H1 (cell line): ENCODE measurements at regions not wholly inside any gene's neighbourhood (a gene's known extent, or its start where the extent isn't known, plus 50 kb on each side); places are given as distances from the start of the nearest gene placed in this dataset.

Source experiments
- CTCF ChIA-PET: fragments of 300-600 bp; sonication (Branson Sonifier 250); formaldehyde crosslinking; loops from one replicate; lab custom pipeline; 2021; ENCODE audit not compliant: partially characterized antibody; lab: Charles Lee
- POLR2A ChIA-PET: fragments of 300-600 bp; sonication (Branson Sonifier 250); formaldehyde crosslinking; loops from one replicate; lab custom pipeline; 2021; ENCODE audit warnings: inconsistent platforms; ENCODE audit not compliant: partially characterized antibody; lab: Charles Lee
- DNase-seq, 2 experiments: peaks; one replicate each; pipeline versions ENCODE4 v3.0.0 to v3.0.0-alpha.2; 2010 to 2022; ENCODE audit warnings: low spot score in 2 of 2, low read depth in 1 of 2, mixed read lengths in 1 of 2
- FAIRE-seq: peaks from 2 replicates; lab custom pipeline; 2011; peaks lifted over from hg19 to GRCh38; lab: Jason Lieb, UNC
- H2AFZ ChIP-seq: 2 replicates; pipeline ENCODE4 v1.8.1; 2012; ENCODE audit warnings: low read length, inconsistent platforms
- H2AK5ac ChIP-seq: 2 replicates; pipeline ENCODE4 v1.6.1; 2013; ENCODE audit warnings: low read depth, low read length
- H2BK120ac ChIP-seq: replicated peaks from 2 replicates; pipeline ENCODE3; 2013; ENCODE audit warnings: low read depth, low read length, inconsistent platforms
- H2BK12ac ChIP-seq: 2 replicates; pipeline ENCODE4 v1.6.1; 2013; ENCODE audit warnings: low read depth, low read length
- H2BK15ac ChIP-seq: 2 replicates; pipeline ENCODE4 v1.6.1; 2013; ENCODE audit warnings: low read length
- H2BK20ac ChIP-seq: 2 replicates; pipeline ENCODE4 v1.6.1; 2013; ENCODE audit warnings: low read length
- H2BK5ac ChIP-seq: 2 replicates; pipeline ENCODE4 v1.6.1; 2013; ENCODE audit warnings: low read depth, low read length
- H3K14ac ChIP-seq: 2 replicates; pipeline ENCODE4 v1.6.1; 2013; ENCODE audit warnings: inconsistent platforms; ENCODE audit not compliant: insufficient read length
- H3K18ac ChIP-seq: 2 replicates; pipeline ENCODE4 v1.6.1; 2013; ENCODE audit warnings: low read length; ENCODE audit errors: extremely low read depth
- H3K23ac ChIP-seq: 2 replicates; pipeline ENCODE4 v1.6.1; 2013; ENCODE audit warnings: inconsistent platforms; ENCODE audit not compliant: insufficient read length
- H3K23me2 ChIP-seq: 2 replicates; pipeline ENCODE4 v1.6.1; 2013; ENCODE audit warnings: low read depth, low read length
- H3K27ac ChIP-seq: 2 replicates; pipeline ENCODE4 v1.6.1; 2011; ENCODE audit warnings: low read depth, low read length, inconsistent platforms
- H3K27me3 ChIP-seq, 4 experiments: replicated peaks in 1 of 4; 1 replicate in 1 of 4; 2 replicates in 3 of 4; pipeline versions ENCODE4 v1.6.1 to v1.8.1; 2011 to 2013; ENCODE audit warnings: low read length in 3 of 4, mild to moderate bottlenecking in 3 of 4, inconsistent platforms in 2 of 4, mixed read lengths in 2 of 4, moderate library complexity in 1 of 4; ENCODE audit not compliant: control insufficient read depth in 3 of 4, insufficient read depth in 3 of 4; ENCODE audit errors: extremely low read depth in 1 of 4
- H3K36me3 ChIP-seq, 4 experiments: 2 replicates each; pipeline versions ENCODE4 v1.6.1 to v1.8.1; 2011 to 2013; ENCODE audit warnings: mild to moderate bottlenecking in 4 of 4, low read length in 3 of 4, moderate library complexity in 2 of 4, control low read depth in 1 of 4, inconsistent platforms in 1 of 4; ENCODE audit not compliant: insufficient read depth in 4 of 4, control insufficient read depth in 2 of 4
- H3K4ac ChIP-seq: replicated peaks from 2 replicates; pipeline ENCODE3; 2013; ENCODE audit warnings: low read length, low read depth, mixed read lengths, inconsistent platforms; ENCODE audit not compliant: insufficient read length
- H3K4me1 ChIP-seq, 4 experiments: replicated peaks in 1 of 4; 1 replicate in 1 of 4; 2 replicates in 3 of 4; pipeline versions ENCODE4 v1.6.1 to v1.8.1; 2011 to 2013; ENCODE audit warnings: low read length in 3 of 4, inconsistent platforms in 2 of 4, mixed read lengths in 1 of 4; ENCODE audit not compliant: insufficient read depth in 4 of 4, control insufficient read depth in 3 of 4
- H3K4me2 ChIP-seq, 2 experiments: 2 replicates each; pipeline versions ENCODE4 v1.6.1 to v1.8.1; 2011 to 2013; ENCODE audit warnings: low read depth in 2 of 2, low read length in 2 of 2, control low read depth in 1 of 2, inconsistent platforms in 1 of 2, mild to moderate bottlenecking in 1 of 2; ENCODE audit not compliant: insufficient read depth in 1 of 2
- H3K4me3 ChIP-seq, 4 experiments: fragments of 200-600, 300-600 bp in 1 of 4; sonication (generic), shearing (Covaris generic), sonication (Bioruptor Twin) in 1 of 4; 2 replicates each; pipeline versions ENCODE4 v1.5.1 to v1.8.1; 2011 to 2016; ENCODE audit warnings: low read length in 4 of 4, low read depth in 3 of 4, control low read depth in 2 of 4, inconsistent platforms in 2 of 4, mild to moderate bottlenecking in 2 of 4, mixed read lengths in 1 of 4, moderate library complexity in 1 of 4; ENCODE audit not compliant: insufficient read depth in 2 of 4; ENCODE audit errors: extremely low read depth in 1 of 4
- H3K56ac ChIP-seq: replicated peaks from 2 replicates; pipeline ENCODE3; 2013; ENCODE audit warnings: low read depth, mild to moderate bottlenecking, mixed read lengths, low read length, inconsistent platforms; ENCODE audit not compliant: insufficient read length
- H3K79me1 ChIP-seq: 2 replicates; pipeline ENCODE4 v1.6.1; 2013; ENCODE audit warnings: low read depth, low read length, control low read depth
- H3K79me2 ChIP-seq, 2 experiments: 2 replicates each; pipeline versions ENCODE4 v1.6.1 to v1.8.1; 2012 to 2013; ENCODE audit warnings: low read length in 2 of 2, mild to moderate bottlenecking in 2 of 2, inconsistent platforms in 1 of 2; ENCODE audit not compliant: insufficient read depth in 2 of 2, control insufficient read depth in 1 of 2
- H3K9ac ChIP-seq, 4 experiments: replicated peaks in 1 of 4; 1 replicate in 1 of 4; 2 replicates in 3 of 4; pipeline versions ENCODE4 v1.6.1 to v1.8.1; 2011 to 2013; ENCODE audit warnings: low read depth in 3 of 4, low read length in 3 of 4, control low read depth in 2 of 4, mild to moderate bottlenecking in 2 of 4, moderate library complexity in 2 of 4, inconsistent platforms in 1 of 4; ENCODE audit errors: extremely low read depth in 1 of 4
- H3K9me3 ChIP-seq, 2 experiments: 2 replicates each; pipeline versions ENCODE4 v1.6.1 to v1.8.1; 2012 to 2013; ENCODE audit warnings: mild to moderate bottlenecking in 2 of 2, moderate library complexity in 2 of 2, control low read depth in 1 of 2, inconsistent platforms in 1 of 2, low read depth in 1 of 2, low read length in 1 of 2, mixed read lengths in 1 of 2; ENCODE audit not compliant: insufficient read depth in 2 of 2
- H4K20me1 ChIP-seq, 2 experiments: replicated peaks in 1 of 2; 2 replicates each; pipeline versions ENCODE3 to v1.8.1; 2011 to 2013; ENCODE audit warnings: inconsistent platforms in 2 of 2, low read length in 2 of 2, mild to moderate bottlenecking in 1 of 2; ENCODE audit not compliant: insufficient read depth in 2 of 2, control insufficient read depth in 1 of 2
- H4K5ac ChIP-seq: 2 replicates; pipeline ENCODE4 v1.6.1; 2013; ENCODE audit warnings: low read length, low read depth, mixed read lengths, inconsistent platforms; ENCODE audit not compliant: insufficient read length
- H4K8ac ChIP-seq: 2 replicates; pipeline ENCODE4 v1.8.0; 2013; ENCODE audit warnings: mild to moderate bottlenecking, moderate library complexity, low read length, inconsistent platforms; ENCODE audit not compliant: insufficient read depth; ENCODE audit errors: extremely low read depth
- H4K91ac ChIP-seq: replicated peaks from 2 replicates; pipeline ENCODE3; 2013; ENCODE audit warnings: low read length, mixed read lengths, inconsistent platforms; ENCODE audit not compliant: insufficient read length
- E2F6 ChIP-seq: IDR thresholded peaks from 2 replicates; pipeline ENCODE4 v1.6.1; 2012; ENCODE audit warnings: inconsistent platforms
- KDM4A ChIP-seq: IDR thresholded peaks from one replicate; pipeline ENCODE4 v1.7.1; 2012; ENCODE audit warnings: low read depth, mild to moderate bottlenecking, moderate library complexity, low read length, inconsistent platforms; ENCODE audit not compliant: severe bottlenecking
- WGBS, 2 experiments: shearing (Covaris generic) in 1 of 2; methylation state at CpG; one replicate each; pipeline versions ENCODE4 v1.1.6 to v1.1.7; 2013 to 2015; ENCODE audit warnings: low lambda C conversion rate in 2 of 2, mixed read lengths in 2 of 2, inconsistent platforms in 1 of 2, low coverage in 1 of 2, missing lambda C conversion rate in 1 of 2; ENCODE audit not compliant: insufficient replicate concordance in 2 of 2, insufficient coverage in 1 of 2, insufficient read length in 1 of 2; ENCODE audit errors: extremely low coverage in 1 of 2, missing lambda C conversion rate in 1 of 2; 5-methylcytosine and 5-hydroxymethylcytosine counted together

GRCh38 chr2:157067562-157067961 lies 189.9 kb upstream of the GALNT5 start:
- Histone ChIP-seq H3K4ac (no peak overlapping the region), H2AK5ac (no peak overlapping the region), H4K91ac (no peak overlapping the region), H3K4me1 (no peaks in the 10 kb centered on the region), H2BK5ac (no peak overlapping the region), H3K79me2 (no peaks in the 10 kb centered on the region), H4K20me1 (no peaks in the 10 kb centered on the region), H3K27ac (no peak overlapping the region), H3K9ac (no peak overlapping the region), H3K27me3 (no peaks in the 10 kb centered on the region), H3K36me3 (no peaks in the 10 kb centered on the region), H2BK120ac (no peak overlapping the region), H2BK15ac (no peak overlapping the region), H3K4me3 (no peak overlapping the region), H3K56ac (no peak overlapping the region), H2AFZ (no peak overlapping the region), H3K79me1 (no peaks in the 10 kb centered on the region), H4K5ac (no peak overlapping the region), H3K18ac (no peak overlapping the region), H2BK12ac (no peak overlapping the region), H3K14ac (no peak overlapping the region), H4K8ac (no peak overlapping the region)
- ChIA-PET CTCF (interaction anchor here (0.9 kb wide), 1 partner anchor 11 kb away, joined by 3 read pairs; no protein-coding TSS in a partner anchor), POLR2A (no interaction called here)
- WGBS, 2 experiments, result 87% methylated on average over 2 of the region's 2 CpGs; no CpG with 5 or more reads in 1 of the 2 experiments
- no peak for DNase-seq
- FAIRE-seq, result no peak
- no peak for TF ChIP-seq E2F6
- no peak for TF ChIP-seq KDM4A
- TF ChIP-seq, all 59 proteins: peak for 0
- H3K4me2 ChIP-seq, result no peak overlapping the region
- no peaks in the 10 kb centered on the region for H3K9me3 ChIP-seq
- no peaks in the 10 kb centered on the region for H3K23me2 ChIP-seq
- no peak overlapping the region for H2BK20ac ChIP-seq
- no peak overlapping the region for H3K23ac ChIP-seq
